ENCODE measurements at regions not wholly inside any gene's neighbourhood (a gene's known extent, or its start where the extent isn't known, plus 50 kb on each side); places are given as distances from the start of the nearest gene placed in this dataset.

DNA sequence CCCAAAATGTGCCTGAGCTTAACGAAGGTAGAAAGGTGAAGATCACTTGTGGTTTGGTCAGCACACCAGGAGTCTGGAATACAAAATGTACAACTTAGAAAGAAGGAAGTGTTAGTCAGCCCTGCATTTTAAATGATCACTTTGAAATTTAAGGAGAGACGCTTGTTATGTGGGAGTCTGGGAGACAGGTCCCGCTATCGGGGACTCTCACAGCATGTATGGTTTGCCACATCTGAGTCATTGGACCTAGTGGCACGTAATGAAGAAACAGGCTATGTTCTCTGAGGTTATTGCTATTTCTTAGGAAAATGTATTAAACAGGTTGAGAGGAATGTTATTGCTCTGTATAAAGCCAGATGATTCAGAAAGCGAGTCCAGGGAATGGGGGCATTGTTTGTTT lies 2362.5 kb upstream of the WWC1 start:
- Histone ChIP-seq H4K20me1 (ENCODE audit: insufficient read depth, low read length) (no peaks in the 10 kb centered on the region), H3K36me3 (ENCODE audit: insufficient read depth, low read length) (no peaks in the 10 kb centered on the region), H3K4me1 (ENCODE audit: insufficient read depth, low read length) (no peaks in the 10 kb centered on the region), H3K27me3 (ENCODE audit: insufficient read depth, low read length) (no peaks in the 10 kb centered on the region), H3K9me3 (ENCODE audit: low read depth, low read length) (no peaks in the 10 kb centered on the region), H3K79me2 (ENCODE audit: insufficient read depth, low read length) (no peaks in the 10 kb centered on the region), H3K4me2 (ENCODE audit: insufficient read depth, low read length) (no peak overlapping the region), H2AFZ (ENCODE audit: low read length) (no peak overlapping the region), H3K4me3 (ENCODE audit: insufficient read depth, low read length) (no peak overlapping the region), H3K27ac (ENCODE audit: low read depth, low read length) (no peak overlapping the region)
- TF ChIP-seq, protein P1, sequence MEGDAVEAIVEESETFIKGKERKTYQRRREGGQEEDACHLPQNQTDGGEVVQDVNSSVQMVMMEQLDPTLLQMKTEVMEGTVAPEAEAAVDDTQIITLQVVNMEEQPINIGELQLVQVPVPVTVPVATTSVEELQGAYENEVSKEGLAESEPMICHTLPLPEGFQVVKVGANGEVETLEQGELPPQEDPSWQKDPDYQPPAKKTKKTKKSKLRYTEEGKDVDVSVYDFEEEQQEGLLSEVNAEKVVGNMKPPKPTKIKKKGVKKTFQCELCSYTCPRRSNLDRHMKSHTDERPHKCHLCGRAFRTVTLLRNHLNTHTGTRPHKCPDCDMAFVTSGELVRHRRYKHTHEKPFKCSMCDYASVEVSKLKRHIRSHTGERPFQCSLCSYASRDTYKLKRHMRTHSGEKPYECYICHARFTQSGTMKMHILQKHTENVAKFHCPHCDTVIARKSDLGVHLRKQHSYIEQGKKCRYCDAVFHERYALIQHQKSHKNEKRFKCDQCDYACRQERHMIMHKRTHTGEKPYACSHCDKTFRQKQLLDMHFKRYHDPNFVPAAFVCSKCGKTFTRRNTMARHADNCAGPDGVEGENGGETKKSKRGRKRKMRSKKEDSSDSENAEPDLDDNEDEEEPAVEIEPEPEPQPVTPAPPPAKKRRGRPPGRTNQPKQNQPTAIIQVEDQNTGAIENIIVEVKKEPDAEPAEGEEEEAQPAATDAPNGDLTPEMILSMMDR (IDR thresholded peaks at IDR 0.05; ENCODE audit: extremely low read depth, low read depth, low read length) = no peak
- no peak for DNase-seq (ENCODE audit: insufficient read length, low spot score, missing footprints)

DNA sequence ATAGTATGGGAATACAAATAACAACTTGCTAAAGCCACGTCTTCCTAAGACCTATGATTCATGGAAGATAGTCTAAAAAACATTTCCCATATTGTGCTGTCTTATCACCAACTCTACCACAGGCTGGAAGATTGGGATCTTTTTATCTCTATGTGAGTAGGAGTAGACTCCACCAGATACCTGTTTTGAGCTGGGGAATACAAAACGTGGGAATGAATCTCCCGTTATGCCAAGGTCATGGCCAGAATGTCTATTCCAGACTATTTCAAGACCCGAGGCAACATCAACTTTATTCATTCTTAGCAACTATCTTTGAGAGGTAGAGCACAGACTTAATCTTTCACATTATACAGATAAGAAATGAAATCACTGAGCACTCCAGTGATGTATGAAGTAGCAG lies 2350.9 kb upstream of the WWC1 start:
- Histone ChIP-seq H3K4me1 (ENCODE audit: insufficient read depth, low read length) (no peaks in the 10 kb centered on the region), H3K4me3 (ENCODE audit: insufficient read depth, low read length) (no peak overlapping the region), H3K27ac (ENCODE audit: low read depth, low read length) (no peak overlapping the region), H3K36me3 (ENCODE audit: insufficient read depth, low read length) (no peaks in the 10 kb centered on the region), H3K27me3 (ENCODE audit: insufficient read depth, low read length) (no peaks in the 10 kb centered on the region), H3K9me3 (ENCODE audit: low read depth, low read length) (no peaks in the 10 kb centered on the region), H3K79me2 (ENCODE audit: insufficient read depth, low read length) (no peaks in the 10 kb centered on the region), H4K20me1 (ENCODE audit: insufficient read depth, low read length) (no peaks in the 10 kb centered on the region), H2AFZ (ENCODE audit: low read length) (no peak overlapping the region), H3K4me2 (ENCODE audit: insufficient read depth, low read length) (no peak overlapping the region)
- DNase-seq (ENCODE audit: insufficient read length, low spot score, missing footprints) = no peak
- TF ChIP-seq, protein P1 (IDR thresholded peaks at IDR 0.05; ENCODE audit: extremely low read depth, low read depth, low read length) = no peak

DNA sequence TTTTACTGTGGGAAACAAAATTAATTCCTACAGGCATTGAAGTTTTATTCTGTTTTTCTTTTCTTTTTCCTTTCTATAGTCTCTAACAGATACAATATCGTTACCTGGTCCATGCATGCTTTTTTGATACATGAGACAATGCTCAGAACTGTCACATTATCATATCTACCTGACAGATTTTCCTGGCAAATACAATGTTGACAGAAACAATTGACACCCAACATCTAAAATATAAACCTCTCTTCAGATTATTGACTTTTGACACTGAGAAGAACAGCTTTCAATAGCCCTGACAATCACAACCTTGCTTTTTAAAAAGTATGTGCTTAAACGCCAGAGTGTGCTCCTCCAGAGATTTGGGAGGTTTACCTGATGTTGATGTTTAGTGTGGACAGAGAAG lies 2334.6 kb upstream of the WWC1 start:
- H3K79me2 ChIP-seq (ENCODE audit: insufficient read depth, low read length) = no peaks in the 10 kb centered on the region

DNA sequence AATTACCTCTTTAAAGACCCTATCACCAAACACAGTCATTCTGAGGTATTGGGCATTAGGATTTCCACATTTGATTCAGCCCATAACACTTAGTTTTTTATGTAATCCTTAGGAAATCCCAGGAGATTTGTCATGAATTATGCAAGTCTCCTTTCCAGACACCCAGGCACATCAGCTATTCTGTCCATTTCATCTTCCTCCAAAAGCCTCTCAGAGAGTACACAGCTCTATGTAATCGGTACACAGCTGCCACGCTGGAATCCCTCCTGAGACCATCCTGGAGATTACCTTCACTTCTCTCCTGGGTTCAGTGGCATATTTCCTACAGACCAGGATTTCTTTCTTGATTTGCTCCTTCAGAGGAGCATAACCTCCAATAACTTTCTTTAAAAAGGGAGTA lies 2309.8 kb upstream of the WWC1 start:
- no peak for DNase-seq (ENCODE audit: insufficient read length, low spot score, missing footprints)
- H3K4me2 ChIP-seq (ENCODE audit: insufficient read depth, low read length) = no peak overlapping the region

More for the DNA sequence above, 2334.6 kb upstream of the WWC1 start:
- no peaks in the 10 kb centered on the region for H3K9me3 ChIP-seq (ENCODE audit: low read depth, low read length)
- DNase-seq (ENCODE audit: insufficient read length, low spot score, missing footprints) = no peak
- no peaks in the 10 kb centered on the region for H4K20me1 ChIP-seq (ENCODE audit: insufficient read depth, low read length)
- H2AFZ ChIP-seq (ENCODE audit: low read length) = no peak overlapping the region
- H3K27me3 ChIP-seq (ENCODE audit: insufficient read depth, low read length) = no peaks in the 10 kb centered on the region
- H3K4me1 ChIP-seq (ENCODE audit: insufficient read depth, low read length) = no peaks in the 10 kb centered on the region
- no peak overlapping the region for H3K4me3 ChIP-seq (ENCODE audit: insufficient read depth, low read length)
- H3K36me3 ChIP-seq (ENCODE audit: insufficient read depth, low read length) = no peaks in the 10 kb centered on the region
- TF ChIP-seq, protein P1 (IDR thresholded peaks at IDR 0.05; ENCODE audit: extremely low read depth, low read depth, low read length) = no peak
- H3K27ac ChIP-seq (ENCODE audit: low read depth, low read length) = no peak overlapping the region
- H3K4me2 ChIP-seq (ENCODE audit: insufficient read depth, low read length) = no peak overlapping the region

More for the DNA sequence above, 2309.8 kb upstream of the WWC1 start:
- H3K36me3 ChIP-seq (ENCODE audit: insufficient read depth, low read length) = no peaks in the 10 kb centered on the region
- peaks cover 3% of the 10 kb centered on the region for H3K9me3 ChIP-seq (ENCODE audit: low read depth, low read length)
- no peak overlapping the region for H3K4me3 ChIP-seq (ENCODE audit: insufficient read depth, low read length)
- H3K79me2 ChIP-seq (ENCODE audit: insufficient read depth, low read length) = no peaks in the 10 kb centered on the region
- H2AFZ ChIP-seq (ENCODE audit: low read length) = no peak overlapping the region
- H3K27me3 ChIP-seq (ENCODE audit: insufficient read depth, low read length) = no peaks in the 10 kb centered on the region
- H4K20me1 ChIP-seq (ENCODE audit: insufficient read depth, low read length) = no peaks in the 10 kb centered on the region
- TF ChIP-seq, protein P1 (IDR thresholded peaks at IDR 0.05; ENCODE audit: extremely low read depth, low read depth, low read length) = no peak
- H3K27ac ChIP-seq (ENCODE audit: low read depth, low read length) = no peak overlapping the region
- H3K4me1 ChIP-seq (ENCODE audit: insufficient read depth, low read length) = no peaks in the 10 kb centered on the region
